HepG2 (cell line): ENCODE measurements at regions not wholly inside any gene's neighbourhood (a gene's known extent, or its start where the extent isn't known, plus 50 kb on each side); places are given as distances from the start of the nearest gene placed in this dataset.

Experiments
- DPF2 ChIP-seq: sonication (generic); formaldehyde crosslinking; IDR thresholded peaks from 2 replicates; pipeline ENCODE4 v1.4.0; 2020; ENCODE audit warnings: mild to moderate bottlenecking, low read depth, missing genetic modification reagents, borderline replicate concordance
- KLF12 ChIP-seq: sonication (generic); formaldehyde crosslinking; IDR thresholded peaks from 2 replicates; pipeline ENCODE4 v1.4.0; 2020; ENCODE audit warnings: missing genetic modification reagents, borderline replicate concordance
- NR2C2 ChIP-seq: sonication (generic); formaldehyde crosslinking; IDR thresholded peaks from 2 replicates; pipeline ENCODE4 v1.4.0; 2020; ENCODE audit warnings: missing genetic modification reagents, mild to moderate bottlenecking, moderate library complexity, borderline replicate concordance
- ZBTB7B ChIP-seq: sonication (generic); formaldehyde crosslinking; IDR thresholded peaks from 2 replicates; pipeline ENCODE4 v1.4.0; 2020; ENCODE audit warnings: missing genetic modification reagents
- TF ChIP-seq, protein P1 (sequence below): sonication (generic); formaldehyde crosslinking; IDR thresholded peaks from 2 replicates; pipeline ENCODE4 v1.9.0; 2021; ENCODE audit warnings: missing genetic modification reagents, borderline replicate concordance

DNA sequence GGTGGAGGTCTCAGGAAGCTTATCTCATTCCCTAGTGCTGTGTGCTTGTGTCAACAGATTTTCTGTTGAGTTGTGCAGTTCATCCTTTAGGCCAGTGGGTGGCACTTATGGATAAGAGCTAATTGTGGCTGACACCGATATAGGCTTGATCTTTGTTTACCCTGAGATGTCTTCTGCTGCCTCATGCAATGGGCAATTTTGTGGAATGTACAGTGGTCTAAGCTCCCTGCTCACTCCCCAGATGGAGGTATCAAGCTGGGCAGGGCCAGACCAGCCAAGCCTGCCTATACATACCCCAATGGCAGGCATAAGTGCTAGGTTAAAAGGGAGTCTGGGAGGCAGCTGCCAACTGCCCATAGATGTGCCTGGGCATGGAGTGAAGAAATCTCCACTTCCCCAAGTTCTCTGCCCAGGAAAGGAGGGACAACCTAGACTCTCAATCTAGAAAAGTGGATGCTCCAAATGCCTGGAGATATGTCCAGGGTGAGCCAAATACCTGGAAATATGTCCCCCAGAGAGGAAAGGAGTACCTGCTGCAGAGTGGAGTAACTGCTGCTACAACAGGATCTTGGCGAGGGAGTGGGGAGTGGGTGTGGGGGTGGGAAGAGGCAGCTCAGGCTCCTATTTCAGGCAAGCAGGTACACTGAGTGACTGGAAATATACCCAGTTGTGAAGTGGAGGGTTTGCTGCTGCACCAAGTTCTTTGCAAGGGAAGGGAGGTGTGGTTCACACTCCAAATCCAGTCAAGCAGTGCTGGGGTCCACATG is 53.2 kb upstream of the ARG1 start (continued):
- TF ChIP-seq, protein P1, sequence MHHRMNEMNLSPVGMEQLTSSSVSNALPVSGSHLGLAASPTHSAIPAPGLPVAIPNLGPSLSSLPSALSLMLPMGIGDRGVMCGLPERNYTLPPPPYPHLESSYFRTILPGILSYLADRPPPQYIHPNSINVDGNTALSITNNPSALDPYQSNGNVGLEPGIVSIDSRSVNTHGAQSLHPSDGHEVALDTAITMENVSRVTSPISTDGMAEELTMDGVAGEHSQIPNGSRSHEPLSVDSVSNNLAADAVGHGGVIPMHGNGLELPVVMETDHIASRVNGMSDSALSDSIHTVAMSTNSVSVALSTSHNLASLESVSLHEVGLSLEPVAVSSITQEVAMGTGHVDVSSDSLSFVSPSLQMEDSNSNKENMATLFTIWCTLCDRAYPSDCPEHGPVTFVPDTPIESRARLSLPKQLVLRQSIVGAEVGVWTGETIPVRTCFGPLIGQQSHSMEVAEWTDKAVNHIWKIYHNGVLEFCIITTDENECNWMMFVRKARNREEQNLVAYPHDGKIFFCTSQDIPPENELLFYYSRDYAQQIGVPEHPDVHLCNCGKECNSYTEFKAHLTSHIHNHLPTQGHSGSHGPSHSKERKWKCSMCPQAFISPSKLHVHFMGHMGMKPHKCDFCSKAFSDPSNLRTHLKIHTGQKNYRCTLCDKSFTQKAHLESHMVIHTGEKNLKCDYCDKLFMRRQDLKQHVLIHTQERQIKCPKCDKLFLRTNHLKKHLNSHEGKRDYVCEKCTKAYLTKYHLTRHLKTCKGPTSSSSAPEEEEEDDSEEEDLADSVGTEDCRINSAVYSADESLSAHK (CRISPR knock-in tag) = no peak
- TF ChIP-seq NR2C2 (CRISPR knock-in tag) (no peak), ZBTB7B (CRISPR knock-in tag) (no peak), DPF2 (CRISPR knock-in tag) (no peak), KLF12 (no peak)
